SK-N-SH (cell line): ENCODE measurements at regions not wholly inside any gene's neighbourhood (a gene's known extent, or its start where the extent isn't known, plus 50 kb on each side); places are given as distances from the start of the nearest gene placed in this dataset.

ENCODE experiments used
- CTCF ChIA-PET: fragments of 300-600, 350-600 bp; formaldehyde crosslinking; extraction: SDS; loops from one replicate; lab custom pipeline; 2021; lab: Yijun Ruan, JAX
- POLR2A ChIA-PET: fragments of 350-600 bp; sonication (Branson Sonifier 250); formaldehyde crosslinking; extraction: SDS; loops from one replicate; lab custom pipeline; 2020; ENCODE audit warnings: antibody characterized with exemption, inconsistent platforms; lab: Yijun Ruan, JAX
- DNase-seq: peaks from one replicate; pipeline ENCODE4 v3.0.0; 2012
- H2AFZ ChIP-seq: fragments of 200-600 bp; sonication (generic); 2 replicates; pipeline ENCODE4 v1.8.1; 2016; ENCODE audit warnings: antibody characterized with exemption, mild to moderate bottlenecking, low read depth
- H3F3A ChIP-seq: fragments of 200-600 bp; sonication (generic); replicated peaks from 2 replicates; pipeline ENCODE3; 2016; ENCODE audit warnings: antibody characterized with exemption, mild to moderate bottlenecking; ENCODE audit not compliant: insufficient read depth
- H3K27ac ChIP-seq, 2 experiments: fragments of 200-500 bp in 1 of 2; fragments of 200-600 bp in 1 of 2; sonication (Bioruptor generic) in 1 of 2; sonication (generic), shearing (Covaris generic) in 1 of 2; 2 replicates each; pipeline versions ENCODE4 v1.5.1 to v1.6.1; 2014 to 2016; ENCODE audit warnings: low read depth in 2 of 2, inconsistent platforms in 1 of 2, low read length in 1 of 2, mild to moderate bottlenecking in 1 of 2, mixed read lengths in 1 of 2
- H3K27me3 ChIP-seq: fragments of 200-600 bp; sonication (generic), shearing (Covaris generic); 2 replicates; pipeline ENCODE4 v1.6.1; 2016; ENCODE audit warnings: mixed run types; ENCODE audit not compliant: insufficient read depth
- H3K36me3 ChIP-seq, 2 experiments: fragments of 200-500 bp in 1 of 2; fragments of 200-600 bp in 1 of 2; sonication (Bioruptor generic) in 1 of 2; sonication (generic) in 1 of 2; replicated peaks in 1 of 2; 2 replicates each; pipeline versions ENCODE3 to v1.5.1; 2014 to 2016; ENCODE audit warnings: low read length in 1 of 2, mild to moderate bottlenecking in 1 of 2; ENCODE audit not compliant: insufficient read depth in 2 of 2, control insufficient read depth in 1 of 2
- H3K4me1 ChIP-seq, 2 experiments: fragments of 200-500 bp in 1 of 2; fragments of 200-600 bp in 1 of 2; sonication (Bioruptor generic) in 1 of 2; sonication (generic), shearing (Covaris generic) in 1 of 2; 2 replicates each; pipeline versions ENCODE4 v1.5.1 to v1.6.1; 2014 to 2016; ENCODE audit warnings: low read depth in 1 of 2, low read length in 1 of 2, mixed run types in 1 of 2; ENCODE audit not compliant: insufficient read depth in 2 of 2, control insufficient read depth in 1 of 2
- H3K4me2 ChIP-seq: fragments of 200-600 bp; sonication (generic), shearing (Covaris generic); 2 replicates; pipeline ENCODE4 v1.6.1; 2017; ENCODE audit warnings: mixed run types
- H3K4me3 ChIP-seq, 2 experiments: fragments of 200-500 bp in 1 of 2; fragments of 200-600 bp in 1 of 2; sonication (Bioruptor generic) in 1 of 2; sonication (generic), shearing (Covaris generic) in 1 of 2; 2 replicates each; pipeline versions ENCODE4 v1.5.1 to v1.8.1; 2014 to 2016; ENCODE audit warnings: low read depth in 2 of 2, inconsistent platforms in 1 of 2, low read length in 1 of 2, mild to moderate bottlenecking in 1 of 2, mixed read lengths in 1 of 2, moderate library complexity in 1 of 2
- H3K79me2 ChIP-seq: fragments of 200-600 bp; sonication (generic); 2 replicates; pipeline ENCODE4 v1.8.1; 2017; ENCODE audit warnings: mild to moderate bottlenecking; ENCODE audit not compliant: insufficient read depth
- H3K9ac ChIP-seq: fragments of 200-600 bp; sonication (generic); 2 replicates; pipeline ENCODE4 v1.6.1; 2017; ENCODE audit warnings: mixed run types
- H3K9me2 ChIP-seq: fragments of 200-600 bp; sonication (generic); 2 replicates; pipeline ENCODE4 v1.6.1; 2017; ENCODE audit warnings: mixed run types
- H3K9me3 ChIP-seq: fragments of 200-600 bp; sonication (generic); 2 replicates; pipeline ENCODE4 v1.6.1; 2017; ENCODE audit warnings: mixed run types, mild to moderate bottlenecking, moderate library complexity
- H4K20me1 ChIP-seq: fragments of 200-600 bp; sonication (generic); 2 replicates; pipeline ENCODE4 v1.6.1; 2017; ENCODE audit warnings: mild to moderate bottlenecking, mixed run types; ENCODE audit not compliant: insufficient read depth
- CHD2 ChIP-seq: fragments of 150-350 bp; IDR thresholded peaks from 2 replicates; pipeline ENCODE4 v1.6.1; 2018; ENCODE audit warnings: low read length; ENCODE audit not compliant: partially characterized antibody
- ELF1 ChIP-seq: IDR thresholded peaks from 2 replicates; pipeline ENCODE4 v1.4.0; 2012
- EZH2phosphoT487 ChIP-seq: fragments of 200-600 bp; sonication (generic); IDR thresholded peaks from 2 replicates; pipeline ENCODE4 v1.6.1; 2017; ENCODE audit warnings: low read depth, mixed run types, mild to moderate bottlenecking, antibody characterized with exemption, moderate library complexity, borderline replicate concordance
- GABPA ChIP-seq: IDR thresholded peaks from 2 replicates; pipeline ENCODE4 v1.4.0; 2012; ENCODE audit warnings: low read depth, mild to moderate bottlenecking
- GATA2 ChIP-seq: sonication (generic); formaldehyde crosslinking; IDR thresholded peaks from 2 replicates; pipeline ENCODE4 v1.5.0; 2020; ENCODE audit warnings: mild to moderate bottlenecking, missing genetic modification reagents
- JUND ChIP-seq: IDR thresholded peaks from 2 replicates; pipeline ENCODE4 v1.4.0; 2012
- MAX ChIP-seq: IDR thresholded peaks from 2 replicates; pipeline ENCODE4 v1.4.0; 2012; ENCODE audit warnings: low read depth
- MEF2A ChIP-seq: IDR thresholded peaks from 2 replicates; pipeline ENCODE4 v1.4.0; 2012; ENCODE audit warnings: low read depth, borderline replicate concordance
- MXI1 ChIP-seq: IDR thresholded peaks from 2 replicates; pipeline ENCODE4 v1.6.1; 2012; ENCODE audit warnings: mild to moderate bottlenecking, low read depth, low read length, improper control_type of control experiment
- NFIC ChIP-seq: IDR thresholded peaks from 2 replicates; pipeline ENCODE4 v1.4.0; 2012; ENCODE audit warnings: borderline replicate concordance
- POLR2AphosphoS5 ChIP-seq: IDR thresholded peaks from 2 replicates; pipeline ENCODE4 v1.6.1; 2012; ENCODE audit warnings: low read depth, low read length
- RCOR1 ChIP-seq: fragments of 150-350 bp; IDR thresholded peaks from 2 replicates; pipeline ENCODE4 v1.6.1; 2017; ENCODE audit warnings: antibody characterized with exemption, low read length
- REST ChIP-seq: IDR thresholded peaks from 2 replicates; pipeline ENCODE4 v1.6.1; 2012; ENCODE audit warnings: mild to moderate bottlenecking, low read depth, low read length, moderate library complexity
- RXRA ChIP-seq: IDR thresholded peaks from 2 replicates; pipeline ENCODE4 v1.4.0; 2012; ENCODE audit warnings: low read depth, mild to moderate bottlenecking, borderline replicate concordance
- SIN3A ChIP-seq: IDR thresholded peaks from 2 replicates; pipeline ENCODE4 v1.6.1; 2012; ENCODE audit warnings: low read depth, mild to moderate bottlenecking, low read length, moderate library complexity, borderline replicate concordance
- SMC3 ChIP-seq: IDR thresholded peaks from 2 replicates; pipeline ENCODE4 v1.6.1; 2012; ENCODE audit warnings: low read depth, low read length, improper control_type of control experiment
- TAF1 ChIP-seq: IDR thresholded peaks from 2 replicates; pipeline ENCODE4 v1.6.1; 2012; ENCODE audit warnings: low read depth, mild to moderate bottlenecking, low read length, moderate library complexity, borderline replicate concordance
- TCF12 ChIP-seq: IDR thresholded peaks from 2 replicates; pipeline ENCODE4 v1.4.0; 2012
- USF2 ChIP-seq: fragments of 150-350 bp; IDR thresholded peaks from 2 replicates; pipeline ENCODE4 v1.6.1; 2017; ENCODE audit warnings: antibody characterized with exemption, low read length, low read depth, borderline replicate concordance
- ZBTB33 ChIP-seq: IDR thresholded peaks from 2 replicates; pipeline ENCODE4 v1.4.0; 2012; ENCODE audit warnings: low read depth, borderline replicate concordance
- WGBS: methylation state at CpG from one replicate; pipeline ENCODE4 v1.1.6; 2017; ENCODE audit warnings: low lambda C conversion rate; 5-methylcytosine and 5-hydroxymethylcytosine counted together

- ChIA-PET POLR2A (no interaction called here), CTCF (no interaction called here)
- Histone ChIP-seq H3K9ac (no peak overlapping the region), H2AFZ (no peak overlapping the region), H3F3A (no peaks in the 10 kb centered on the region), H3K9me3 (no peaks in the 10 kb centered on the region), H3K9me2 (no peaks in the 10 kb centered on the region), H3K79me2 (no peaks in the 10 kb centered on the region), H3K4me1 (no peaks in the 10 kb centered on the region), H3K27ac (no peak overlapping the region), H3K4me2 (no peak overlapping the region), H3K4me3 (no peak overlapping the region), H4K20me1 (no peaks in the 10 kb centered on the region), H3K27me3 (no peaks in the 10 kb centered on the region), H3K36me3 (no peaks in the 10 kb centered on the region)
- WGBS = 47% methylated on average over 18 of the region's 19 CpGs
- no peak for DNase-seq
- TF ChIP-seq RCOR1 (no peak), ELF1 (no peak), NFIC (no peak), CHD2 (no peak), ZBTB33 (no peak), REST (no peak), MAX (no peak), SMC3 (no peak), RXRA (no peak), EZH2phosphoT487 (no peak), TCF12 (no peak), USF2 (no peak), TAF1 (no peak), MEF2A (no peak), MXI1 (no peak), JUND (no peak), GABPA (no peak), SIN3A (no peak), GATA2 (no peak), POLR2AphosphoS5 (no peak)
These were observed 330.7 kb downstream of the CDH10 start for GRCh38 chr5:24314106-24314505.
